NB4 (cell line): ENCODE measurements at regions not wholly inside any gene's neighbourhood (a gene's known extent, or its start where the extent isn't known, plus 50 kb on each side); places are given as distances from the start of the nearest gene placed in this dataset.
"Not testable (repeated sequence)": the region's sequence is repeated elsewhere in the genome, so short reads cannot be mapped to it uniquely, and the experiment has no call there.

ENCODE experiments used
- DNase-seq: peaks from one replicate; pipeline ENCODE4 v3.0.0; 2010; ENCODE audit warnings: low read depth
- H3K4me3 ChIP-seq: one replicate; pipeline ENCODE4 v1.5.1; 2011; ENCODE audit warnings: mild to moderate bottlenecking, low read depth, low read length, moderate library complexity
- MYC ChIP-seq: IDR thresholded peaks from 2 replicates; pipeline ENCODE4 v1.6.1; 2011; ENCODE audit warnings: low read depth, low read length
- POLR2A ChIP-seq: IDR thresholded peaks from 2 replicates; pipeline ENCODE4 v1.6.1; 2011; ENCODE audit warnings: mild to moderate bottlenecking; ENCODE audit not compliant: insufficient read length; ENCODE audit errors: extremely low read depth
- TF ChIP-seq, protein P1 (sequence below): IDR thresholded peaks from 2 replicates; pipeline ENCODE4 v1.6.1; 2011; ENCODE audit warnings: low read depth, low read length
- TF ChIP-seq, protein P2 (sequence below): IDR thresholded peaks from one replicate; pipeline ENCODE4 v1.5.1; 2012; ENCODE audit warnings: low read depth, low read length

DNA sequence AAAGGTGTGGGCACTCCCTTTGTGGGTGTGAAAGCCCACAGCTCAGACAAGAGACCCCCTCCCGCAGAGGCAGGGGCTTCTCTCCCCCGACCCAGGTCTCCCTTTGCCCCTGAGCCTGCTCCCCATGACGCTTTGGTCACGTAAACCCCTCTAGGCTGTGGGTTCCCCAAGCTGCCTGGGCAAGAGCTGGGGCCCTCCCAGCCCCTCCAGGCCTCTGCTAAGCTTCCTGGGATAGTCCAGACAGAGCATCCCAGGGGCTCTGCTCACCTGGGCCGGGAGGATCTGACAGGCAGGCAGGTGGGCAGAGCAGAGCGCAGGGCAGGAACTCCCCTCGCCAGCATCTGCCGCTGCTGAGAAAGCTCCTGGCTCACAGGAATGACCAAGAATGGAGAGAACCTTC is 177.3 kb downstream of the BANP start:
- no peak for DNase-seq
- H3K4me3 ChIP-seq: no peak overlapping the region
- TF ChIP-seq, protein P1, sequence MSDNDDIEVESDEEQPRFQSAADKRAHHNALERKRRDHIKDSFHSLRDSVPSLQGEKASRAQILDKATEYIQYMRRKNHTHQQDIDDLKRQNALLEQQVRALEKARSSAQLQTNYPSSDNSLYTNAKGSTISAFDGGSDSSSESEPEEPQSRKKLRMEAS: no peak
- TF ChIP-seq MYC: no peak
- no peak for TF ChIP-seq POLR2A
- TF ChIP-seq, protein P2, sequence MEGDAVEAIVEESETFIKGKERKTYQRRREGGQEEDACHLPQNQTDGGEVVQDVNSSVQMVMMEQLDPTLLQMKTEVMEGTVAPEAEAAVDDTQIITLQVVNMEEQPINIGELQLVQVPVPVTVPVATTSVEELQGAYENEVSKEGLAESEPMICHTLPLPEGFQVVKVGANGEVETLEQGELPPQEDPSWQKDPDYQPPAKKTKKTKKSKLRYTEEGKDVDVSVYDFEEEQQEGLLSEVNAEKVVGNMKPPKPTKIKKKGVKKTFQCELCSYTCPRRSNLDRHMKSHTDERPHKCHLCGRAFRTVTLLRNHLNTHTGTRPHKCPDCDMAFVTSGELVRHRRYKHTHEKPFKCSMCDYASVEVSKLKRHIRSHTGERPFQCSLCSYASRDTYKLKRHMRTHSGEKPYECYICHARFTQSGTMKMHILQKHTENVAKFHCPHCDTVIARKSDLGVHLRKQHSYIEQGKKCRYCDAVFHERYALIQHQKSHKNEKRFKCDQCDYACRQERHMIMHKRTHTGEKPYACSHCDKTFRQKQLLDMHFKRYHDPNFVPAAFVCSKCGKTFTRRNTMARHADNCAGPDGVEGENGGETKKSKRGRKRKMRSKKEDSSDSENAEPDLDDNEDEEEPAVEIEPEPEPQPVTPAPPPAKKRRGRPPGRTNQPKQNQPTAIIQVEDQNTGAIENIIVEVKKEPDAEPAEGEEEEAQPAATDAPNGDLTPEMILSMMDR: no peak

DNA sequence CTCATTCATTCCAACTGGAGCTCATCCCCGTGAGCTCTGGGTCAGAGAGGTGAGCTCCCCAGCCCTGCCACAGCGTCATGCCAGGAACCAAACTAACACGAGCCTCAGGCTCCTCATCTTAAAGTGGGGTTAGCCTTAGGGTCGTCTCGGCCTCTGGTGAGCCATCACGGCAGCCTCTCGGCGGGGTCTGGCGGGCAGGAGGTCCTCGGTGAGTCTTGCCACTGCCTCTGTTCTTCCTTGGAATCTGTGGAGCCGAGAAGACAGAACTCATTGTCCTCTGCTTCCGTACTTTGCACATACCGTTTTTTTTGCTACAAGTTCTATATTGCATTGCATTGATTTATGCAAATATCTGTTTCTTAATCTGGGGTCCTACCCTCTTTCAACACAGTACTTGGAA is 177.9 kb downstream of the BANP start:
- not testable (repeated sequence) for DNase-seq, H3K4me3 ChIP-seq

DNA sequence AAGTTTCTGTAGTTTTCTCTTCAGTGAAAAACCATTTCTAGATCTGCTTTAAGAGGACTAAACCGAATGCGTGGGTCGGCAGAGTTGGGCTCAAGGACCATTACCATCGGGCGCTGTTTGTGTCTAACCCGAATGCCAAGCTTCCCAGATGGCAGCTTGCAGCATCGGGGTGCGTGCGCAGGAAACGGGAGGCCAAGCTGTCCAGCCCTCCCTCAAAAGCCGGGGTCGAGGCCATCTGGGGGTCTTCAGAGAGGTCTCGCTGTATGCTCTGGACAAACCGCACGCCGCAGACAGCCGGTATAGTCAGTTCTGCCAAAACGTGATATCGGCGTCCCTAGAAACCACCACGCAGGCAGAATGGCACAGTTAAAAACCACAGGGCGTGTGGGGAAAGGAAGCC is 178.8 kb downstream of the BANP start:
- peak; percentile 22 for DNase-seq
- H3K4me3 ChIP-seq: no peak overlapping the region
- no peak for TF ChIP-seq POLR2A
- TF ChIP-seq MYC: no peak
- TF ChIP-seq, protein P1: no peak
- TF ChIP-seq, protein P2: no peak

DNA sequence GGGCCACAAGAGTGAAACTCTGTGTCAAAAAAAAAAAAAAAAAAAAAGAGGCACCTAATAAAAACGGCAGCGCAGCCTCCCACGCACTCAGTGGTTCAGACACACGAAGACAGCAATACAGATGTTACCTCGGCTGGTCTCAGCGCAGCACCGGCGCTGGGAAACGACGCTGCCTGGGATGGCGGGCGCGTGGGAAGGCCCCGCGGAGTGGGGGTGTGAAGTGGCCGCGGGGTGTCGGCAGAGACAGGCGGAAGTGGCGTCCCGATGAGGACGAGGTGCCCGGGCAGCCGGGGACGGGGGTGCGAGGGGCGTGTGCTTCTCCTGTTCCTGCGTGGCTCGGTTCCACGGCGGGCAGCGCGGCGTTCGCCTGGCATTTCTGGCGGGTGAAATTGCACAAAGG is 179.4 kb downstream of the BANP start:
- DNase-seq: peak; percentile 65
- TF ChIP-seq POLR2A: no peak
- TF ChIP-seq, protein P2: no peak
- TF ChIP-seq MYC: no peak
- TF ChIP-seq, protein P1: peak; percentile 14; the same call in 1 of the 2 replicates
- H3K4me3 ChIP-seq: no peak overlapping the region

DNA sequence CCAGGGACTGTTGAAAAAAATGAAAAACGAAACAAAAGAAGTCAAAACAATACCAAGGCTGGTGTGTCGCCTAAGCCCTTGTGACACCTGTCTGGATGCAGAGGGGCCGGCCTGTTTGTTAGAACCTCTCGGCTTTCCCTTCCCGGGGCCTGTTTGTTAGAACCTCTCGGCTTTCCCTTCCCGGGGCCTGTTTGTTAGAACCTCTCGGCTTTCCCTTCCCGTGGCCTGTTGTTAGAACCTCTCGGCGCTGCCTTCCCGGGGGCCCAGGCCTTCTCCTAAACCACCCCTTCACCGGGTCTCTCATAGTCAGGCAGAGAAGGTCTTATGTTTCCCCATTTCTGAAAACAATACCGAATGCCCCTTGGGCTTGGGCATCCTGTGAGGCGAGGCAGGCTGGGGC is 180.0 kb downstream of the BANP start:
- H3K4me3 ChIP-seq: no peak overlapping the region
- DNase-seq: no peak
- TF ChIP-seq, protein P1: no peak
- TF ChIP-seq POLR2A (no peak), MYC (no peak)
- TF ChIP-seq, protein P2: no peak

DNA sequence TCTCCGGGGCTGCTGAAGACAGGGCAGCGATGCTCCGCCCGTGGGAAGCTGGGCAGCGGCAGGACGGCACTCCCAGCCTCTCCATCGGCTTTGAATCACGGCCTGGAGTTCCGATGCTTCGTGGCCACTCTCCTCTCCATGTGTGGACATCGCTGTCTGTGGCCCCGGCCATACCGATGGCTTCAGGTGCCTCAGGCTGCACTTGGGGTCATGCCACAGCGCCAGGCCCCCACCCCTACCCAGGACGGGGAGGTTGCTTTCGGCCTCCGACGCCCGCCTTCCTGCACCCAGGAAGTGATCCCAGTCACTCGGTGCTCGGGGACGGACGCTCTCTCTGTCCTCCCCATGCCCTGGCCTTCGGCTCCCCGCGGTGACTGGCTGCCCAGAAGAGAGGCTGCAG is 180.7 kb downstream of the BANP start:
- TF ChIP-seq, protein P1: no peak
- TF ChIP-seq, protein P2: no peak
- TF ChIP-seq POLR2A (no peak), MYC (no peak)
- no peak overlapping the region for H3K4me3 ChIP-seq
- no peak for DNase-seq
